Activated CD4-positive, alpha-beta memory T cell treated with anti-CD3 and anti-CD28 coated beads for 36 hours (primary cell): ENCODE measurements at regions not wholly inside any gene's neighbourhood (a gene's known extent, or its start where the extent isn't known, plus 50 kb on each side); places are given as distances from the start of the nearest gene placed in this dataset.

Experiments used
- CTCF ChIA-PET: fragments of 350-600 bp; sonication (Branson Sonifier 250); formaldehyde crosslinking; loops from one replicate; lab custom pipeline; 2021; ENCODE audit warnings: antibody characterized with exemption, inconsistent platforms; lab: Charles Lee
- POLR2A ChIA-PET: fragments of 350-600 bp; sonication (Branson Sonifier 250); formaldehyde crosslinking; loops from one replicate; lab custom pipeline; 2021; ENCODE audit warnings: antibody characterized with exemption; lab: Charles Lee
- DNase-seq: peaks from one replicate; pipeline ENCODE4 v3.0.0-alpha.2; 2020
- H3K27ac Mint-ChIP-seq: one replicate; pipeline ENCODE4 v1.8.0; 2021; ENCODE audit warnings: mixed read lengths
- H3K27me3 Mint-ChIP-seq: one replicate; pipeline ENCODE4 v1.8.0; 2021; ENCODE audit warnings: mixed read lengths
- H3K36me3 Mint-ChIP-seq: one replicate; pipeline ENCODE4 v1.8.0; 2021; ENCODE audit warnings: mixed read lengths
- H3K4me1 Mint-ChIP-seq: one replicate; pipeline ENCODE4 v1.8.0; 2021; ENCODE audit warnings: low read depth, mixed read lengths
- H3K4me3 Mint-ChIP-seq: one replicate; pipeline ENCODE4 v1.8.0; 2021; ENCODE audit warnings: mild to moderate bottlenecking, mixed read lengths
- H3K9me3 Mint-ChIP-seq: one replicate; pipeline ENCODE4 v1.8.0; 2021; ENCODE audit warnings: mixed read lengths
- intact Hi-C: fragments of 100-400 bp; cut with micrococcal nuclease; formaldehyde crosslinking; loops from one replicate; pipeline ENCODE4 v1.15.1; 2023

GRCh38 chr14:22699801-22700564 is 55.8 kb upstream of the OR6J1 start:
- ChIA-PET POLR2A (no interaction called here), CTCF (no interaction called here)
- no peak for DNase-seq
- Mint-ChIP-seq H3K4me1 (no peaks in the 10 kb centered on the region), H3K9me3 (no peaks in the 10 kb centered on the region), H3K27me3 (peaks cover 33% of the 10 kb centered on the region), H3K36me3 (no peaks in the 10 kb centered on the region), H3K4me3 (no peak overlapping the region), H3K27ac (no peak overlapping the region)
- intact Hi-C loops: no loop called here

- no peak overlapping the region for H3K27ac Mint-ChIP-seq
- H3K4me1 Mint-ChIP-seq: peaks cover 13% of the 10 kb centered on the region
- no peaks in the 10 kb centered on the region for H3K9me3 Mint-ChIP-seq
- CTCF ChIA-PET: interaction anchor here (1.0 kb wide), 2 partner anchors 144 to 153 kb away, joined by 3 read pairs; no protein-coding TSS in a partner anchor
- intact Hi-C loops: no loop called here
- H3K4me3 Mint-ChIP-seq: peak overlapping the region; percentile 77
- H3K36me3 Mint-ChIP-seq: no peaks in the 10 kb centered on the region
- POLR2A ChIA-PET: interaction anchor here (0.7 kb wide), 1 partner anchor 784 kb away, joined by 5 read pairs; no protein-coding TSS in a partner anchor
- DNase-seq: no peak
- H3K27me3 Mint-ChIP-seq: peaks cover 20% of the 10 kb centered on the region
Measured at GRCh38 chr14:22713631-22713950, 52.9 kb upstream of the OXA1L start.

GRCh38 chr14:22715186-22715812 is 51.2 kb upstream of the OXA1L start:
- Mint-ChIP-seq H3K9me3 (no peaks in the 10 kb centered on the region), H3K27me3 (peaks cover 13% of the 10 kb centered on the region), H3K36me3 (no peaks in the 10 kb centered on the region), H3K4me3 (no peak overlapping the region), H3K4me1 (peaks cover 13% of the 10 kb centered on the region), H3K27ac (no peak overlapping the region)
- intact Hi-C loops: no loop called here
- POLR2A ChIA-PET: no interaction called here
- CTCF ChIA-PET: no interaction called here
- peak; percentile 16 for DNase-seq

- Mint-ChIP-seq H3K27ac (no peak overlapping the region), H3K4me1 (peaks cover 13% of the 10 kb centered on the region), H3K4me3 (no peak overlapping the region), H3K36me3 (no peaks in the 10 kb centered on the region), H3K9me3 (no peaks in the 10 kb centered on the region), H3K27me3 (peaks cover 10% of the 10 kb centered on the region)
- DNase-seq: no peak
- CTCF ChIA-PET: interaction anchor here (0.6 kb wide), 1 partner anchor 108 kb away, joined by 3 read pairs; no protein-coding TSS in a partner anchor
- intact Hi-C loops: no loop called here
- POLR2A ChIA-PET: no interaction called here
Measured at GRCh38 chr14:22715890-22716289, 50.6 kb upstream of the OXA1L start.
